Ascending aorta (tissue), 2 donors: ENCODE measurements at regions not wholly inside any gene's neighbourhood (a gene's known extent, or its start where the extent isn't known, plus 50 kb on each side); places are given as distances from the start of the nearest gene placed in this dataset.

ENCODE experiments used
- DNase-seq, 2 donors: peaks; one replicate each; pipeline ENCODE4 v3.0.0-alpha.2; 2019; ENCODE audit warnings: low spot score in 2 of 2
- H3K27ac ChIP-seq, 2 donors: fragments of 200-600 bp; sonication (generic); one replicate each; pipeline ENCODE4 v1.5.1; 2016 to 2017; ENCODE audit warnings: mild to moderate bottlenecking in 1 of 2
- H3K27me3 ChIP-seq: fragments of 200-600 bp; sonication (generic); one replicate; pipeline ENCODE4 v1.5.1; 2017
- H3K36me3 ChIP-seq, 2 donors: fragments of 200-600 bp; sonication (generic); one replicate each; pipeline ENCODE4 v1.5.1; 2016
- H3K4me1 ChIP-seq, 2 donors: fragments of 200-600 bp; sonication (generic); one replicate each; pipeline ENCODE4 v1.5.1; 2016 to 2017; ENCODE audit warnings: mild to moderate bottlenecking in 1 of 2
- H3K4me3 ChIP-seq, 2 donors: fragments of 200-600 bp; sonication (generic); one replicate each; pipeline ENCODE4 v1.5.1; 2016 to 2017; ENCODE audit warnings: mild to moderate bottlenecking in 1 of 2
- H3K9me3 ChIP-seq, 2 donors: fragments of 200-600 bp; sonication (generic); one replicate each; pipeline ENCODE4 v1.5.1; 2016
- CTCF ChIP-seq, 3 experiments: fragments of 200-600 bp in 2 of 3; fragments of 450-650 bp in 1 of 3; sonication (generic) in 2 of 3; IDR thresholded peaks; one replicate each; pipeline ENCODE4 v1.5.1; 2016 to 2019; ENCODE audit warnings: antibody characterized with exemption in 3 of 3, mild to moderate bottlenecking in 1 of 3, moderate library complexity in 1 of 3
- intact Hi-C: fragments of 100-400 bp; cut with DNase I; formaldehyde crosslinking; loops from one replicate; pipeline ENCODE4 v1.15.1; 2023

- no peak for DNase-seq
- no peaks in the 10 kb centered on the region for H3K36me3 ChIP-seq
- H3K4me1 ChIP-seq: no peaks in the 10 kb centered on the region
- H3K27me3 ChIP-seq: no peaks in the 10 kb centered on the region
- intact Hi-C loops: no loop called here
- no peak for TF ChIP-seq CTCF (IDR thresholded peaks at IDR 0.05)
- no peaks in the 10 kb centered on the region for H3K9me3 ChIP-seq
- H3K4me3 ChIP-seq: no peak overlapping the region
- no peak overlapping the region for H3K27ac ChIP-seq
These were observed 57.1 kb upstream of the PPP1R26 start for GRCh38 chr9:135422341-135422944.

GRCh38 chr9:135423725-135424124 lies 55.9 kb upstream of the PPP1R26 start:
- TF ChIP-seq CTCF (IDR thresholded peaks at IDR 0.05): no peak
- Histone ChIP-seq H3K4me1 (no peaks in the 10 kb centered on the region), H3K36me3 (no peaks in the 10 kb centered on the region), H3K27me3 (no peaks in the 10 kb centered on the region), H3K4me3 (no peak overlapping the region), H3K9me3 (no peaks in the 10 kb centered on the region), H3K27ac (no peak overlapping the region)
- intact Hi-C loops: no loop called here
- DNase-seq: no peak
